Spleen (tissue), 11 donors: ENCODE measurements at regions not wholly inside any gene's neighbourhood (a gene's known extent, or its start where the extent isn't known, plus 50 kb on each side); places are given as distances from the start of the nearest gene placed in this dataset.
A peak's percentile ranks its signal among the peaks of the same experiment; 100 is the strongest.

Source experiments
- DNase-seq: peaks from one replicate; pipeline ENCODE4 v3.0.0-alpha.2; 2020
- H3K27ac ChIP-seq, 8 donors: fragments of 200-600 bp; sonication (generic) in 7 of 8; 1 replicate in 4 of 8; 2 replicates in 4 of 8; pipeline versions ENCODE4 v1.5.0 to v1.8.0; 2016 to 2021; ENCODE audit warnings: inconsistent platforms in 4 of 8, mild to moderate bottlenecking in 4 of 8, moderate library complexity in 1 of 8
- H3K27me3 ChIP-seq, 7 donors: fragments of 200-600 bp; sonication (generic) in 6 of 7; replicated peaks in 1 of 7; 1 replicate in 4 of 7; 2 replicates in 3 of 7; pipeline versions ENCODE4 v1.5.0 to v1.8.0; 2016 to 2021; ENCODE audit warnings: inconsistent platforms in 3 of 7, mild to moderate bottlenecking in 1 of 7
- H3K36me3 ChIP-seq, 6 donors: fragments of 200-600 bp; sonication (generic) in 5 of 6; 1 replicate in 4 of 6; 2 replicates in 2 of 6; pipeline versions ENCODE4 v1.5.0 to v1.8.0; 2016 to 2021; ENCODE audit warnings: inconsistent platforms in 2 of 6
- H3K4me1 ChIP-seq, 6 donors: fragments of 200-600 bp; sonication (generic) in 5 of 6; 1 replicate in 3 of 6; 2 replicates in 3 of 6; pipeline versions ENCODE4 v1.5.0 to v1.8.0; 2016 to 2021; ENCODE audit warnings: inconsistent platforms in 3 of 6
- H3K4me3 ChIP-seq, 8 donors: fragments of 200-600 bp; sonication (generic) in 7 of 8; 1 replicate in 4 of 8; 2 replicates in 4 of 8; pipeline versions ENCODE4 v1.5.0 to v1.8.0; 2016 to 2021; ENCODE audit warnings: inconsistent platforms in 4 of 8, mild to moderate bottlenecking in 4 of 8, moderate library complexity in 2 of 8
- H3K9me3 ChIP-seq, 8 donors: fragments of 200-600 bp; sonication (generic) in 7 of 8; 1 replicate in 4 of 8; 2 replicates in 4 of 8; pipeline versions ENCODE4 v1.5.0 to v1.8.0; 2016 to 2021; ENCODE audit warnings: inconsistent platforms in 4 of 8
- CTCF ChIP-seq, 11 experiments: fragments of 200-600 bp in 7 of 11; fragments of 450-650 bp in 4 of 11; sonication (generic) in 4 of 11; IDR thresholded peaks in 8 of 11; conservative IDR thresholded peaks in 3 of 11; 1 replicate in 7 of 11; 2 replicates in 4 of 11; pipeline versions ENCODE4 v1.4.0 to v1.8.0; 2016 to 2021; ENCODE audit warnings: antibody characterized with exemption in 11 of 11, inconsistent platforms in 4 of 11, mild to moderate bottlenecking in 1 of 11
- POLR2A ChIP-seq, 3 donors: fragments of 450-650 bp; IDR thresholded peaks; one replicate each; pipeline ENCODE4 v1.5.1; 2017; ENCODE audit warnings: antibody characterized with exemption in 3 of 3, mild to moderate bottlenecking in 1 of 3
- POLR2AphosphoS5 ChIP-seq, 3 donors: sonication (generic); formaldehyde crosslinking; IDR thresholded peaks; one replicate each; pipeline ENCODE4 v1.5.1; 2017; ENCODE audit warnings: antibody characterized with exemption in 3 of 3
- WGBS, 5 donors: extraction: QIAGEN DNeasy Blood & Tissue Kit in 3 of 5; methylation state at CpG; one replicate each; pipeline versions ENCODE4 v1.1.5 to v1.1.7; 2013 to 2018; 5-methylcytosine and 5-hydroxymethylcytosine counted together
- intact Hi-C: fragments of 100-400 bp; cut with DNase I; formaldehyde crosslinking; loops from one replicate; pipeline ENCODE4 v1.15.0; 2023; ENCODE audit warnings: low total_unique reads
- donor health status: healthy with polysubstance abuse.
- donor health status: DM: no; HTN: no; CAD: no; lungs with moderate emphysema.
- donor health status: DM: no; HTN: no; CAD: no.
- donor health status: Bipolar disorder and iron deficiency.
- donor health status: healthy.
- donor health status: DM: no; HTN: no; CAD: no.
- donor health status: DM: yes; HTN: yes; CAD: no.

GRCh38 chr9:1708219-1708618, 306.9 kb upstream of the SMARCA2 start:
- Histone ChIP-seq H3K4me3 (no peak overlapping the region), H3K4me1 (no peaks in the 10 kb centered on the region), H3K36me3 (no peaks in the 10 kb centered on the region), H3K27ac (no peak overlapping the region), H3K27me3 (peaks cover 0 to 9% (median 0%) of the 10 kb centered on the region in 7 donors), H3K9me3 (no peaks in the 10 kb centered on the region)
- TF ChIP-seq POLR2A (IDR thresholded peaks at IDR 0.05) (no peak), POLR2AphosphoS5 (IDR thresholded peaks at IDR 0.05) (no peak)
- WGBS, 5 donors: 85 to 92% (median 89%) methylated on average over 1 of the region's 1 CpG
- no peak for DNase-seq
- intact Hi-C loops: no loop called here

- no peaks in the 10 kb centered on the region for H3K9me3 ChIP-seq
- peaks cover 0 to 7% (median 0%) of the 10 kb centered on the region in 7 donors for H3K27me3 ChIP-seq
- no peaks in the 10 kb centered on the region for H3K4me1 ChIP-seq
- no peak overlapping the region for H3K27ac ChIP-seq
- H3K36me3 ChIP-seq: no peaks in the 10 kb centered on the region
- 82 to 96% (median 89%) methylated on average over 1 of the region's 1 CpG for WGBS, 5 donors
- DNase-seq: no peak
- intact Hi-C loops: no loop called here
- no peak overlapping the region for H3K4me3 ChIP-seq
- TF ChIP-seq POLR2AphosphoS5 (IDR thresholded peaks at IDR 0.05) (no peak), CTCF (IDR thresholded peaks at IDR 0.05 in 8 of 11, conservative IDR thresholded peaks at IDR 0.05 in 3 of 11) (peak in 8 of 11 experiments; percentile 11 to 45 (median 26)), POLR2A (IDR thresholded peaks at IDR 0.05) (no peak)
These were observed 305.8 kb upstream of the SMARCA2 start for GRCh38 chr9:1709347-1709746.

GRCh38 chr9:1712861-1713450, 302.2 kb upstream of the SMARCA2 start:
- no peaks in the 10 kb centered on the region for H3K9me3 ChIP-seq
- H3K4me1 ChIP-seq: no peaks in the 10 kb centered on the region
- no peaks in the 10 kb centered on the region for H3K36me3 ChIP-seq
- no peak overlapping the region for H3K4me3 ChIP-seq
- 64 to 79% (median 72%) methylated on average over 6 of the region's 6 CpGs for WGBS, 5 donors
- DNase-seq: no peak
- TF ChIP-seq CTCF (IDR thresholded peaks at IDR 0.05 in 8 of 11, conservative IDR thresholded peaks at IDR 0.05 in 3 of 11): no peak
- TF ChIP-seq POLR2AphosphoS5 (IDR thresholded peaks at IDR 0.05): no peak
- intact Hi-C loops: loop anchor here (10.0 kb wide), 2 partner anchors 62 to 372 kb away; no protein-coding TSS in a partner anchor
- peaks cover 0 to 3% (median 0%) of the 10 kb centered on the region in 7 donors for H3K27me3 ChIP-seq
- no peak overlapping the region for H3K27ac ChIP-seq

- H3K4me1 ChIP-seq: no peaks in the 10 kb centered on the region
- peaks cover 0 to 3% (median 0%) of the 10 kb centered on the region in 7 donors for H3K27me3 ChIP-seq
- intact Hi-C loops: loop anchor here (10.0 kb wide), 2 partner anchors 61 to 371 kb away; no protein-coding TSS in a partner anchor
- TF ChIP-seq POLR2AphosphoS5 (IDR thresholded peaks at IDR 0.05): no peak
- no peak for TF ChIP-seq POLR2A (IDR thresholded peaks at IDR 0.05)
- WGBS, 5 donors: 52 to 94% (median 58%) methylated on average over 3 of the region's 3 CpGs
- no peak overlapping the region for H3K4me3 ChIP-seq
- no peak for DNase-seq
- H3K9me3 ChIP-seq: peaks cover 0 to 4% (median 0%) of the 10 kb centered on the region in 8 donors
- H3K27ac ChIP-seq: no peak overlapping the region
- H3K36me3 ChIP-seq: no peaks in the 10 kb centered on the region
These were observed 301.3 kb upstream of the SMARCA2 start for GRCh38 chr9:1713841-1714240.

GRCh38 chr9:1717882-1718281, 297.3 kb upstream of the SMARCA2 start:
- no peaks in the 10 kb centered on the region for H3K4me1 ChIP-seq
- H3K36me3 ChIP-seq: no peaks in the 10 kb centered on the region
- H3K27me3 ChIP-seq: peaks cover 0 to 5% (median 0%) of the 10 kb centered on the region in 7 donors
- 2 to 74% (median 39%) methylated on average over 2 of the region's 2 CpGs for WGBS, 5 donors
- H3K9me3 ChIP-seq: peaks cover 0 to 6% (median 0%) of the 10 kb centered on the region in 8 donors
- no peak overlapping the region for H3K27ac ChIP-seq
- intact Hi-C loops: loop anchor here (10.0 kb wide), 2 partner anchors 57 to 367 kb away; no protein-coding TSS in a partner anchor
- no peak overlapping the region for H3K4me3 ChIP-seq
- TF ChIP-seq CTCF (IDR thresholded peaks at IDR 0.05 in 8 of 11, conservative IDR thresholded peaks at IDR 0.05 in 3 of 11): no peak
- no peak for TF ChIP-seq POLR2AphosphoS5 (IDR thresholded peaks at IDR 0.05)
- no peak for TF ChIP-seq POLR2A (IDR thresholded peaks at IDR 0.05)
- no peak for DNase-seq
